ENCODE measurements at regions not wholly inside any gene's neighbourhood (a gene's known extent, or its start where the extent isn't known, plus 50 kb on each side); places are given as distances from the start of the nearest gene placed in this dataset.

GRCh38 chr9:90987566-90987965 lies 185.9 kb downstream of the SYK start:
- H3K4me3 ChIP-seq = no peak overlapping the region
- intact Hi-C loops (cut with DNase I) = no loop called here
- H3K4me1 ChIP-seq = no peaks in the 10 kb centered on the region
- no peaks in the 10 kb centered on the region for H3K36me3 ChIP-seq
- no peaks in the 10 kb centered on the region for H3K27me3 ChIP-seq
- peaks cover 0 to 9% of the 10 kb centered on the region in 2 donors for H3K9me3 ChIP-seq
- H3K27ac ChIP-seq = no peak overlapping the region
- no peak for ATAC-seq
- no peak for TF ChIP-seq CTCF (IDR thresholded peaks at IDR 0.05)
- DNase-seq = no peak

GRCh38 chr9:90988318-90988717 lies 186.7 kb downstream of the SYK start:
- ATAC-seq (no peak), DNase-seq (no peak)
- no peaks in the 10 kb centered on the region for H3K4me1 ChIP-seq
- no peak for TF ChIP-seq CTCF (IDR thresholded peaks at IDR 0.05)
- no peak overlapping the region for H3K27ac ChIP-seq
- no peaks in the 10 kb centered on the region for H3K36me3 ChIP-seq
- no peaks in the 10 kb centered on the region for H3K27me3 ChIP-seq
- H3K9me3 ChIP-seq = peaks cover 0 to 9% of the 10 kb centered on the region in 2 donors
- H3K4me3 ChIP-seq = no peak overlapping the region
- intact Hi-C loops (cut with DNase I) = no loop called here

- TF ChIP-seq CTCF (IDR thresholded peaks at IDR 0.05) = no peak
- Histone ChIP-seq H3K4me3 (no peak overlapping the region), H3K4me1 (no peaks in the 10 kb centered on the region), H3K9me3 (peaks cover 0 to 9% of the 10 kb centered on the region in 2 donors), H3K36me3 (no peaks in the 10 kb centered on the region), H3K27ac (no peak overlapping the region), H3K27me3 (no peaks in the 10 kb centered on the region)
- DNase-seq (no peak), ATAC-seq (no peak)
- intact Hi-C loops (cut with DNase I) = no loop called here
These were observed 190.3 kb downstream of the SYK start for GRCh38 chr9:90991953-90992352.

GRCh38 chr9:90995516-90995915 lies 193.9 kb downstream of the SYK start:
- intact Hi-C loops (cut with DNase I) = no loop called here
- ATAC-seq = no peak
- no peak overlapping the region for H3K4me3 ChIP-seq
- H3K27ac ChIP-seq = no peak overlapping the region
- no peak for TF ChIP-seq CTCF (IDR thresholded peaks at IDR 0.05)
- H3K9me3 ChIP-seq = peaks cover 0 to 5% of the 10 kb centered on the region in 2 donors
- H3K4me1 ChIP-seq = no peaks in the 10 kb centered on the region
- H3K27me3 ChIP-seq = no peaks in the 10 kb centered on the region
- DNase-seq = no peak
- no peaks in the 10 kb centered on the region for H3K36me3 ChIP-seq

GRCh38 chr9:90996154-90997065 lies 194.8 kb downstream of the SYK start:
- ATAC-seq (no peak), DNase-seq (no peak)
- no peaks in the 10 kb centered on the region for H3K27me3 ChIP-seq
- no peaks in the 10 kb centered on the region for H3K9me3 ChIP-seq
- no peak for TF ChIP-seq CTCF (IDR thresholded peaks at IDR 0.05)
- H3K4me3 ChIP-seq = no peak overlapping the region
- intact Hi-C loops (cut with DNase I) = no loop called here
- no peaks in the 10 kb centered on the region for H3K36me3 ChIP-seq
- no peak overlapping the region for H3K27ac ChIP-seq
- H3K4me1 ChIP-seq = no peaks in the 10 kb centered on the region
